ENCODE measurements at regions not wholly inside any gene's neighbourhood (a gene's known extent, or its start where the extent isn't known, plus 50 kb on each side); places are given as distances from the start of the nearest gene placed in this dataset.

DNA sequence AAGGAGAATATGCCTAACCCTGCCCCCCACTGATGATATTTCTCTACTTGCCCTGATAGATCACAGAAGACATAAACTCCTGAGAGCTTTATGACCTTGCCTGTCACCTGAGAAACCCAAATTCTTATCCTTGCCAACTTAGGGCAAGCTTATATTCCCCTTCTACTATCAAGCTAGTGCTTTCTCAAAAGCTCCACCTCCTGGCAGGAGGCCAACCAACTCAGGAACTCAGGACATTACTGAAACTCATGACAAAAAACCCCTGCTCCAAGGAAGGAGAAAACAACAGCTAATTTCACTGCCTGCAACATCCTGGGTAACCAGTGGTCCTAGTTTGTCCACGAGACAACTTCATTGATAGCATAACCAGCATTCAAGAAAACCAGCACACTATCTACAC is 60.9 kb upstream of the FSCB start:
- H3K4me1 ChIP-seq = no peaks in the 10 kb centered on the region
- no peak overlapping the region for H3K27ac ChIP-seq
- DNase-seq (ENCODE audit: low spot score in 2 of 2) = no peak
- intact Hi-C loops (cut with DNase I) = no loop called here
- H3K9me3 ChIP-seq = no peaks in the 10 kb centered on the region
- no peaks in the 10 kb centered on the region for H3K27me3 ChIP-seq
- H3K36me3 ChIP-seq = no peaks in the 10 kb centered on the region
- TF ChIP-seq, protein P1, sequence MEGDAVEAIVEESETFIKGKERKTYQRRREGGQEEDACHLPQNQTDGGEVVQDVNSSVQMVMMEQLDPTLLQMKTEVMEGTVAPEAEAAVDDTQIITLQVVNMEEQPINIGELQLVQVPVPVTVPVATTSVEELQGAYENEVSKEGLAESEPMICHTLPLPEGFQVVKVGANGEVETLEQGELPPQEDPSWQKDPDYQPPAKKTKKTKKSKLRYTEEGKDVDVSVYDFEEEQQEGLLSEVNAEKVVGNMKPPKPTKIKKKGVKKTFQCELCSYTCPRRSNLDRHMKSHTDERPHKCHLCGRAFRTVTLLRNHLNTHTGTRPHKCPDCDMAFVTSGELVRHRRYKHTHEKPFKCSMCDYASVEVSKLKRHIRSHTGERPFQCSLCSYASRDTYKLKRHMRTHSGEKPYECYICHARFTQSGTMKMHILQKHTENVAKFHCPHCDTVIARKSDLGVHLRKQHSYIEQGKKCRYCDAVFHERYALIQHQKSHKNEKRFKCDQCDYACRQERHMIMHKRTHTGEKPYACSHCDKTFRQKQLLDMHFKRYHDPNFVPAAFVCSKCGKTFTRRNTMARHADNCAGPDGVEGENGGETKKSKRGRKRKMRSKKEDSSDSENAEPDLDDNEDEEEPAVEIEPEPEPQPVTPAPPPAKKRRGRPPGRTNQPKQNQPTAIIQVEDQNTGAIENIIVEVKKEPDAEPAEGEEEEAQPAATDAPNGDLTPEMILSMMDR (IDR thresholded peaks at IDR 0.05) = no peak
- H3K4me3 ChIP-seq = no peak overlapping the region

DNA sequence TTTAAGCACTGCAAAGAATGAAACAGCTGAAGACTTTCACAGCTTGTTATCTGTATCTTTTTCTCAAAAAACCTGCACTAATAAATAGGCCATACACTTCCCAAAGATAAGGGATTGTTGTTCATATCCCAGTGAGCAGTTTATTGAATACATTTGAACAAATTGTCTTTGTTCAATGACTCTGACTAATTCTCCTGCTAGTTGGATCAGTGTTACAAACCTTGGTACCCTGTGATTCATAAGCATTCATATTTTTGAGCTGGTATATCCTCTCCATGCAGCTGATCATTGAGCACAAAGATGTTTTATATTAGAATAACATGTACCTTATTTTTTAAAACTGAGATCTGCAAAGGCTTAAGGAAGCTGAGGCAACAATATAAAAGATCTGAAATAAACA is 58.9 kb upstream of the FSCB start:
- Histone ChIP-seq H3K36me3 (no peaks in the 10 kb centered on the region), H3K4me3 (no peak overlapping the region), H3K4me1 (no peaks in the 10 kb centered on the region), H3K27ac (no peak overlapping the region), H3K27me3 (no peaks in the 10 kb centered on the region), H3K9me3 (no peaks in the 10 kb centered on the region)
- intact Hi-C loops (cut with DNase I) = no loop called here
- TF ChIP-seq, protein P1 (IDR thresholded peaks at IDR 0.05) = no peak
- no peak for DNase-seq (ENCODE audit: low spot score in 2 of 2)

DNA sequence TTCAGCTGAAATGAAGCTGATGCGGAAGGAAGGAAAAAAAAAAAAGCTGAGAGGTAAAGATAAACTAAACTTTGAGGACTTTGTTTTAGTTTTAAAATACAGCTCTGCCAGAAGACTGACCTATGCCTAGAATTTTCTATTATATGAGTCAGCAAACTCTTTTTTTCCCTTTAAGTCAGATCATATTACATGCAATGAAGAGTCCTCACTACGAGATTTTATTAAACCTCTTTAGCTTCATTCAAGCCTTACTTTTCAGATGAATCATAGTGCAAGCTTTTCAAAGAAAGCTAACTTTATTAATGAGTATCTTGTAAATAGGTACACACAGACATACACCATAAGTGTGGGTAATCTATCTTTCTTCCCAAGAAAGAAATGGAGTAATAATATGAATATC is 57.8 kb upstream of the FSCB start:
- TF ChIP-seq, protein P1 (IDR thresholded peaks at IDR 0.05) = no peak
- no peaks in the 10 kb centered on the region for H3K27me3 ChIP-seq

More for the DNA sequence above, 57.8 kb upstream of the FSCB start:
- H3K36me3 ChIP-seq = no peaks in the 10 kb centered on the region
- H3K4me3 ChIP-seq = no peak overlapping the region
- intact Hi-C loops (cut with DNase I) = no loop called here
- H3K27ac ChIP-seq = no peak overlapping the region
- no peak for DNase-seq (ENCODE audit: low spot score in 2 of 2)
- H3K4me1 ChIP-seq = no peaks in the 10 kb centered on the region
- H3K9me3 ChIP-seq = no peaks in the 10 kb centered on the region
